ENCODE measurements at regions not wholly inside any gene's neighbourhood (a gene's known extent, or its start where the extent isn't known, plus 50 kb on each side); places are given as distances from the start of the nearest gene placed in this dataset.

GRCh38 chr4:71254451-71255012 lies 84.3 kb upstream of the SLC4A4 start:
- peaks cover 4 to 6% (median 6%) of the 10 kb centered on the region in 3 donors for H3K4me1 Mint-ChIP-seq
- H3K4me3 ChIP-seq (ENCODE audit: low read length) = no peak overlapping the region
- H3K36me3 ChIP-seq (ENCODE audit: insufficient read depth, low read length) = no peaks in the 10 kb centered on the region
- H3K27me3 ChIP-seq (ENCODE audit: insufficient read depth, low read length, poor library complexity, severe bottlenecking) = no peaks in the 10 kb centered on the region
- H3K9me3 Mint-ChIP-seq = no peaks in the 10 kb centered on the region
- POLR2A ChIA-PET = interaction anchor here (0.7 kb wide), 1 partner anchor 383 kb away, joined by 4 read pairs; no protein-coding TSS in a partner anchor
- H3K4me3 Mint-ChIP-seq = peak overlapping the region in 1 of 7 donors; percentile 5
- CTCF ChIA-PET = no interaction called here
- no peaks in the 10 kb centered on the region for H3K27me3 Mint-ChIP-seq
- H3K27ac Mint-ChIP-seq = peak overlapping the region in 1 of 8 donors; percentile 88
- H3K27ac ChIP-seq (ENCODE audit: low read depth, low read length) = no peak overlapping the region
- H3K4me1 ChIP-seq (ENCODE audit: insufficient read depth, low read length) = no peaks in the 10 kb centered on the region
- H3K36me3 Mint-ChIP-seq = peaks cover 0 to 5% (median 4%) of the 10 kb centered on the region in 3 donors
- DNase-seq = no peak
- no peaks in the 10 kb centered on the region for H3K9me3 ChIP-seq (ENCODE audit: low read length)

GRCh38 chr4:71255976-71256375 lies 82.8 kb upstream of the SLC4A4 start:
- H3K27ac Mint-ChIP-seq = peak overlapping the region in 1 of 8 donors; percentile 36
- H3K4me3 Mint-ChIP-seq = no peak overlapping the region
- POLR2A ChIA-PET = no interaction called here
- Histone ChIP-seq H3K9me3 (ENCODE audit: low read length) (no peaks in the 10 kb centered on the region), H3K27ac (ENCODE audit: low read depth, low read length) (no peak overlapping the region), H3K4me1 (ENCODE audit: insufficient read depth, low read length) (no peaks in the 10 kb centered on the region), H3K4me3 (ENCODE audit: low read length) (no peak overlapping the region), H3K36me3 (ENCODE audit: insufficient read depth, low read length) (no peaks in the 10 kb centered on the region), H3K27me3 (ENCODE audit: insufficient read depth, low read length, poor library complexity, severe bottlenecking) (no peaks in the 10 kb centered on the region)
- peaks cover 0 to 5% (median 4%) of the 10 kb centered on the region in 3 donors for H3K36me3 Mint-ChIP-seq
- no peaks in the 10 kb centered on the region for H3K27me3 Mint-ChIP-seq
- CTCF ChIA-PET = no interaction called here
- no peak for DNase-seq
- H3K9me3 Mint-ChIP-seq = no peaks in the 10 kb centered on the region
- H3K4me1 Mint-ChIP-seq = peaks cover 6 to 14% (median 6%) of the 10 kb centered on the region in 3 donors

- no peaks in the 10 kb centered on the region for H3K9me3 Mint-ChIP-seq
- Histone ChIP-seq H3K4me3 (ENCODE audit: low read length) (no peak overlapping the region), H3K27me3 (ENCODE audit: insufficient read depth, low read length, poor library complexity, severe bottlenecking) (no peaks in the 10 kb centered on the region), H3K4me1 (ENCODE audit: insufficient read depth, low read length) (peaks cover 10% of the 10 kb centered on the region), H3K36me3 (ENCODE audit: insufficient read depth, low read length) (no peaks in the 10 kb centered on the region), H3K9me3 (ENCODE audit: low read length) (no peaks in the 10 kb centered on the region), H3K27ac (ENCODE audit: low read depth, low read length) (no peak overlapping the region)
- H3K4me1 Mint-ChIP-seq = peaks cover 14 to 31% (median 22%) of the 10 kb centered on the region in 3 donors
- ChIA-PET POLR2A (no interaction called here), CTCF (no interaction called here)
- no peaks in the 10 kb centered on the region for H3K27me3 Mint-ChIP-seq
- H3K27ac Mint-ChIP-seq = peak overlapping the region in 1 of 8 donors; percentile 12
- H3K4me3 Mint-ChIP-seq = no peak overlapping the region
- DNase-seq = no peak
- H3K36me3 Mint-ChIP-seq = peaks cover 0 to 5% (median 4%) of the 10 kb centered on the region in 3 donors
Measured at GRCh38 chr4:71257761-71258160, 81.1 kb upstream of the SLC4A4 start.

GRCh38 chr4:71258323-71258722 lies 80.5 kb upstream of the SLC4A4 start:
- CTCF ChIA-PET = no interaction called here

GRCh38 chr4:71259280-71259679 lies 79.5 kb upstream of the SLC4A4 start:
- Mint-ChIP-seq H3K4me3 (no peak overlapping the region), H3K27ac (peak overlapping the region in 1 of 8 donors; percentile 11), H3K9me3 (no peaks in the 10 kb centered on the region), H3K4me1 (peaks cover 10 to 31% (median 19%) of the 10 kb centered on the region in 3 donors), H3K27me3 (no peaks in the 10 kb centered on the region), H3K36me3 (peaks cover 0 to 5% (median 4%) of the 10 kb centered on the region in 3 donors)
- H3K27me3 ChIP-seq (ENCODE audit: insufficient read depth, low read length, poor library complexity, severe bottlenecking) = no peaks in the 10 kb centered on the region
- no peaks in the 10 kb centered on the region for H3K36me3 ChIP-seq (ENCODE audit: insufficient read depth, low read length)
- ChIA-PET CTCF (interaction anchor here (1.6 kb wide), 1 partner anchor 12 kb away, joined by 3 read pairs; no protein-coding TSS in a partner anchor), POLR2A (no interaction called here)
- no peak for DNase-seq
- no peak overlapping the region for H3K27ac ChIP-seq (ENCODE audit: low read depth, low read length)
- H3K9me3 ChIP-seq (ENCODE audit: low read length) = no peaks in the 10 kb centered on the region
- no peak overlapping the region for H3K4me3 ChIP-seq (ENCODE audit: low read length)
- H3K4me1 ChIP-seq (ENCODE audit: insufficient read depth, low read length) = peaks cover 10% of the 10 kb centered on the region

More at GRCh38 chr4:71258323-71258722, 80.5 kb upstream of the SLC4A4 start:
- Mint-ChIP-seq H3K9me3 (no peaks in the 10 kb centered on the region), H3K27ac (no peak overlapping the region), H3K36me3 (peaks cover 0 to 5% (median 4%) of the 10 kb centered on the region in 3 donors), H3K4me3 (no peak overlapping the region), H3K4me1 (peaks cover 14 to 37% (median 25%) of the 10 kb centered on the region in 3 donors), H3K27me3 (no peaks in the 10 kb centered on the region)
- H3K27me3 ChIP-seq (ENCODE audit: insufficient read depth, low read length, poor library complexity, severe bottlenecking) = no peaks in the 10 kb centered on the region
- H3K4me1 ChIP-seq (ENCODE audit: insufficient read depth, low read length) = peaks cover 10% of the 10 kb centered on the region
- H3K4me3 ChIP-seq (ENCODE audit: low read length) = no peak overlapping the region
- DNase-seq = no peak
- H3K27ac ChIP-seq (ENCODE audit: low read depth, low read length) = no peak overlapping the region
- no peaks in the 10 kb centered on the region for H3K36me3 ChIP-seq (ENCODE audit: insufficient read depth, low read length)
- no peaks in the 10 kb centered on the region for H3K9me3 ChIP-seq (ENCODE audit: low read length)
- POLR2A ChIA-PET = no interaction called here

GRCh38 chr4:71259911-71260331 lies 78.9 kb upstream of the SLC4A4 start:
- H3K27me3 Mint-ChIP-seq = no peaks in the 10 kb centered on the region
- H3K9me3 Mint-ChIP-seq = no peaks in the 10 kb centered on the region
- H3K27ac Mint-ChIP-seq = no peak overlapping the region
- Histone ChIP-seq H3K27ac (ENCODE audit: low read depth, low read length) (no peak overlapping the region), H3K9me3 (ENCODE audit: low read length) (no peaks in the 10 kb centered on the region), H3K36me3 (ENCODE audit: insufficient read depth, low read length) (no peaks in the 10 kb centered on the region), H3K27me3 (ENCODE audit: insufficient read depth, low read length, poor library complexity, severe bottlenecking) (no peaks in the 10 kb centered on the region), H3K4me1 (ENCODE audit: insufficient read depth, low read length) (peaks cover 10% of the 10 kb centered on the region), H3K4me3 (ENCODE audit: low read length) (no peak overlapping the region)
- CTCF ChIA-PET = interaction anchor here (1.6 kb wide), 1 partner anchor 11 kb away, joined by 3 read pairs; no protein-coding TSS in a partner anchor
- H3K4me3 Mint-ChIP-seq = no peak overlapping the region
- peaks cover 12 to 31% (median 20%) of the 10 kb centered on the region in 3 donors for H3K4me1 Mint-ChIP-seq
- no peak for DNase-seq
- POLR2A ChIA-PET = no interaction called here
- peaks cover 0 to 5% (median 4%) of the 10 kb centered on the region in 3 donors for H3K36me3 Mint-ChIP-seq

- Mint-ChIP-seq H3K27ac (peak overlapping the region in 1 of 8 donors; percentile 66), H3K4me3 (no peak overlapping the region), H3K4me1 (peaks cover 12 to 31% (median 24%) of the 10 kb centered on the region in 3 donors), H3K27me3 (no peaks in the 10 kb centered on the region), H3K36me3 (peaks cover 0 to 5% (median 4%) of the 10 kb centered on the region in 3 donors), H3K9me3 (no peaks in the 10 kb centered on the region)
- no peak overlapping the region for H3K4me3 ChIP-seq (ENCODE audit: low read length)
- POLR2A ChIA-PET = no interaction called here
- no peaks in the 10 kb centered on the region for H3K36me3 ChIP-seq (ENCODE audit: insufficient read depth, low read length)
- no peaks in the 10 kb centered on the region for H3K27me3 ChIP-seq (ENCODE audit: insufficient read depth, low read length, poor library complexity, severe bottlenecking)
- no peak overlapping the region for H3K27ac ChIP-seq (ENCODE audit: low read depth, low read length)
- CTCF ChIA-PET = interaction anchor here (1.6 kb wide), 1 partner anchor 11 kb away, joined by 3 read pairs; no protein-coding TSS in a partner anchor
- no peaks in the 10 kb centered on the region for H3K9me3 ChIP-seq (ENCODE audit: low read length)
- no peak for DNase-seq
- peaks cover 10% of the 10 kb centered on the region for H3K4me1 ChIP-seq (ENCODE audit: insufficient read depth, low read length)
Measured at GRCh38 chr4:71260544-71260943, 78.3 kb upstream of the SLC4A4 start.

- peaks cover 10% of the 10 kb centered on the region for H3K4me1 ChIP-seq (ENCODE audit: insufficient read depth, low read length)
- H3K27me3 ChIP-seq (ENCODE audit: insufficient read depth, low read length, poor library complexity, severe bottlenecking) = no peaks in the 10 kb centered on the region
- H3K27ac ChIP-seq (ENCODE audit: low read depth, low read length) = no peak overlapping the region
- POLR2A ChIA-PET = no interaction called here
- no peaks in the 10 kb centered on the region for H3K9me3 Mint-ChIP-seq
- no peak for DNase-seq
- no peaks in the 10 kb centered on the region for H3K27me3 Mint-ChIP-seq
- no peak overlapping the region for H3K4me3 Mint-ChIP-seq
- peaks cover 12 to 31% (median 24%) of the 10 kb centered on the region in 3 donors for H3K4me1 Mint-ChIP-seq
- H3K4me3 ChIP-seq (ENCODE audit: low read length) = no peak overlapping the region
- no peaks in the 10 kb centered on the region for H3K36me3 ChIP-seq (ENCODE audit: insufficient read depth, low read length)
- H3K9me3 ChIP-seq (ENCODE audit: low read length) = no peaks in the 10 kb centered on the region
- CTCF ChIA-PET = no interaction called here
- H3K36me3 Mint-ChIP-seq = peaks cover 0 to 3% (median 2%) of the 10 kb centered on the region in 3 donors
- H3K27ac Mint-ChIP-seq = peak overlapping the region in 1 of 8 donors; percentile 33
Measured at GRCh38 chr4:71261001-71261400, 77.8 kb upstream of the SLC4A4 start.
